Neuronal stem cell (in vitro differentiated cells): ENCODE measurements at regions not wholly inside any gene's neighbourhood (a gene's known extent, or its start where the extent isn't known, plus 50 kb on each side); places are given as distances from the start of the nearest gene placed in this dataset.

Experiments used
- DNase-seq: peaks from one replicate; pipeline ENCODE4 v3.0.0-alpha.2; 2013; ENCODE audit warnings: low spot score
- H2AFZ ChIP-seq: one replicate; pipeline ENCODE4 v1.6.1; 2013; ENCODE audit warnings: mild to moderate bottlenecking, low read length, inconsistent platforms
- H2AK5ac ChIP-seq: 2 replicates; pipeline ENCODE4 v1.6.1; 2013; ENCODE audit warnings: low read depth, mild to moderate bottlenecking, inconsistent platforms, low read length, moderate library complexity, mixed read lengths
- H2BK120ac ChIP-seq: 2 replicates; pipeline ENCODE4 v1.6.1; 2013; ENCODE audit warnings: low read depth, mild to moderate bottlenecking, inconsistent platforms, low read length, moderate library complexity, mixed read lengths
- H2BK12ac ChIP-seq: one replicate; pipeline ENCODE4 v1.6.1; 2013; ENCODE audit warnings: low read length, inconsistent platforms
- H2BK15ac ChIP-seq: 2 replicates; pipeline ENCODE4 v1.6.1; 2013; ENCODE audit warnings: mild to moderate bottlenecking, low read length, inconsistent platforms, mixed read lengths
- H2BK5ac ChIP-seq: one replicate; pipeline ENCODE4 v1.6.1; 2013; ENCODE audit warnings: inconsistent platforms, mild to moderate bottlenecking, low read length, moderate library complexity
- H3K14ac ChIP-seq: one replicate; pipeline ENCODE4 v1.6.1; 2013; ENCODE audit warnings: low read length, inconsistent platforms
- H3K18ac ChIP-seq: 2 replicates; pipeline ENCODE4 v1.6.1; 2013; ENCODE audit warnings: low read length, inconsistent platforms
- H3K23ac ChIP-seq: 2 replicates; pipeline ENCODE4 v1.6.1; 2013; ENCODE audit warnings: low read depth, mild to moderate bottlenecking, mixed read lengths, low read length, inconsistent platforms; ENCODE audit not compliant: poor library complexity
- H3K27ac ChIP-seq: replicated peaks from 3 replicates; pipeline ENCODE4 v1.5.1; 2013; ENCODE audit warnings: low read length, inconsistent platforms
- H3K27me3 ChIP-seq, 3 experiments: 2 replicates each; pipeline ENCODE4 v1.6.1; 2013; ENCODE audit warnings: low read length in 3 of 3, mild to moderate bottlenecking in 2 of 3, inconsistent platforms in 1 of 3, low read depth in 1 of 3, mixed read lengths in 1 of 3, moderate library complexity in 1 of 3; ENCODE audit not compliant: control insufficient read depth in 3 of 3, insufficient read depth in 3 of 3
- H3K36me3 ChIP-seq, 2 donors: replicated peaks in 1 of 2; 2 replicates each; pipeline ENCODE4 v1.6.1; 2013; ENCODE audit warnings: low read length in 2 of 2; ENCODE audit not compliant: control insufficient read depth in 2 of 2, insufficient read depth in 2 of 2
- H3K4ac ChIP-seq: 2 replicates; pipeline ENCODE4 v1.6.1; 2013; ENCODE audit warnings: inconsistent platforms, mild to moderate bottlenecking, low read length, moderate library complexity
- H3K4me1 ChIP-seq, 2 donors: 1 replicate in 1 of 2; 2 replicates in 1 of 2; pipeline ENCODE4 v1.6.1; 2013; ENCODE audit warnings: low read length in 2 of 2, low read depth in 1 of 2; ENCODE audit not compliant: control insufficient read depth in 2 of 2, insufficient read depth in 1 of 2
- H3K4me2 ChIP-seq: one replicate; pipeline ENCODE4 v1.6.1; 2013; ENCODE audit warnings: mild to moderate bottlenecking, low read length, inconsistent platforms; ENCODE audit not compliant: insufficient read depth, poor library complexity, severe bottlenecking
- H3K4me3 ChIP-seq, 2 donors: 2 replicates each; pipeline ENCODE4 v1.5.1; 2013; ENCODE audit warnings: low read length in 2 of 2, mild to moderate bottlenecking in 2 of 2, inconsistent platforms in 1 of 2, moderate library complexity in 1 of 2
- H3K79me1 ChIP-seq: one replicate; pipeline ENCODE4 v1.6.1; 2013; ENCODE audit warnings: low read depth, mild to moderate bottlenecking, inconsistent platforms, low read length, moderate library complexity
- H3K9ac ChIP-seq: one replicate; pipeline ENCODE4 v1.6.1; 2013; ENCODE audit warnings: mild to moderate bottlenecking, low read depth, low read length, inconsistent platforms; ENCODE audit not compliant: poor library complexity
- H3K9me3 ChIP-seq, 2 donors: replicated peaks in 1 of 2; 2 replicates each; pipeline versions ENCODE3 to v1.6.1; 2013; ENCODE audit warnings: low read length in 2 of 2, mild to moderate bottlenecking in 2 of 2, inconsistent platforms in 1 of 2, low read depth in 1 of 2, mixed read lengths in 1 of 2, moderate library complexity in 1 of 2; ENCODE audit not compliant: control insufficient read depth in 2 of 2, insufficient read depth in 1 of 2
- H4K8ac ChIP-seq: one replicate; pipeline ENCODE4 v1.6.1; 2013; ENCODE audit warnings: low read depth, mild to moderate bottlenecking, inconsistent platforms, low read length, moderate library complexity
- H4K91ac ChIP-seq: one replicate; pipeline ENCODE4 v1.6.1; 2013; ENCODE audit warnings: low read length, low read depth, mild to moderate bottlenecking, inconsistent platforms; ENCODE audit not compliant: poor library complexity
- WGBS, 2 donors: extraction: QIAGEN DNeasy Blood & Tissue Kit; methylation state at CpG; one replicate each; pipeline ENCODE4 v1.1.7; 2013; ENCODE audit warnings: missing lambda C conversion rate in 2 of 2, mixed read lengths in 1 of 2; ENCODE audit not compliant: insufficient read length in 2 of 2, insufficient replicate concordance in 1 of 2; ENCODE audit errors: extremely low coverage in 2 of 2; 5-methylcytosine and 5-hydroxymethylcytosine counted together

- Histone ChIP-seq H3K4ac (no peak overlapping the region), H3K27ac (no peak overlapping the region), H2BK15ac (no peak overlapping the region), H3K4me2 (no peak overlapping the region), H2AFZ (no peak overlapping the region), H4K91ac (no peak overlapping the region), H3K4me3 (no peak overlapping the region), H2AK5ac (no peak overlapping the region), H2BK120ac (no peak overlapping the region), H3K9ac (no peak overlapping the region), H3K18ac (no peak overlapping the region), H3K14ac (no peak overlapping the region), H3K27me3 (no peaks in the 10 kb centered on the region), H4K8ac (no peak overlapping the region), H3K9me3 (no peaks in the 10 kb centered on the region), H3K36me3 (no peaks in the 10 kb centered on the region), H2BK12ac (no peak overlapping the region), H3K79me1 (no peaks in the 10 kb centered on the region), H3K23ac (no peak overlapping the region), H2BK5ac (no peak overlapping the region), H3K4me1 (no peaks in the 10 kb centered on the region)
- WGBS, 2 donors, result no CpG with 5 or more reads among the region's 2 CpGs
- DNase-seq, result no peak
Observed at GRCh38 chrX:10783451-10783995, 163.1 kb upstream of the MID1 start.

- H3K27ac ChIP-seq, result no peak overlapping the region
- H3K9ac ChIP-seq, result no peak overlapping the region
- no peak overlapping the region for H3K14ac ChIP-seq
- no peak overlapping the region for H4K8ac ChIP-seq
- no peak overlapping the region for H3K4me3 ChIP-seq
- no peaks in the 10 kb centered on the region for H3K79me1 ChIP-seq
- no peak overlapping the region for H3K4me2 ChIP-seq
- H3K23ac ChIP-seq, result no peak overlapping the region
- H2BK15ac ChIP-seq, result no peak overlapping the region
- no peaks in the 10 kb centered on the region for H3K27me3 ChIP-seq
- no peak overlapping the region for H3K4ac ChIP-seq
- no CpG with 5 or more reads among the region's 4 CpGs for WGBS, 2 donors
- no peak overlapping the region for H2BK12ac ChIP-seq
- H3K9me3 ChIP-seq, result no peaks in the 10 kb centered on the region
- H2AK5ac ChIP-seq, result no peak overlapping the region
- no peak overlapping the region for H2BK120ac ChIP-seq
- H3K18ac ChIP-seq, result no peak overlapping the region
- H2AFZ ChIP-seq, result no peak overlapping the region
- H3K36me3 ChIP-seq, result no peaks in the 10 kb centered on the region
- H4K91ac ChIP-seq, result no peak overlapping the region
- H3K4me1 ChIP-seq, result no peaks in the 10 kb centered on the region
- no peak overlapping the region for H2BK5ac ChIP-seq
- no peak for DNase-seq
Observed at GRCh38 chrX:10787264-10787663, 166.9 kb upstream of the MID1 start.

GRCh38 chrX:10794203-10794630 lies 173.8 kb upstream of the MID1 start:
- Histone ChIP-seq H3K36me3 (no peaks in the 10 kb centered on the region), H3K18ac (no peak overlapping the region), H3K9me3 (no peaks in the 10 kb centered on the region), H2AK5ac (no peak overlapping the region), H3K27me3 (no peaks in the 10 kb centered on the region), H3K4me1 (no peaks in the 10 kb centered on the region), H2BK5ac (no peak overlapping the region), H3K27ac (no peak overlapping the region), H4K91ac (no peak overlapping the region), H3K4me2 (no peak overlapping the region), H3K14ac (no peak overlapping the region), H2AFZ (no peak overlapping the region), H3K79me1 (no peaks in the 10 kb centered on the region), H2BK12ac (no peak overlapping the region), H4K8ac (no peak overlapping the region), H3K4ac (no peak overlapping the region), H3K4me3 (no peak overlapping the region), H3K9ac (no peak overlapping the region), H2BK120ac (no peak overlapping the region), H3K23ac (no peak overlapping the region), H2BK15ac (no peak overlapping the region)
- WGBS, 2 donors, result no CpG with 5 or more reads among the region's 1 CpG
- no peak for DNase-seq

- Histone ChIP-seq H3K23ac (no peak overlapping the region), H4K91ac (no peak overlapping the region), H3K27ac (no peak overlapping the region), H3K9ac (no peak overlapping the region), H3K9me3 (no peaks in the 10 kb centered on the region), H3K14ac (no peak overlapping the region), H3K36me3 (no peaks in the 10 kb centered on the region), H3K4me1 (no peaks in the 10 kb centered on the region), H2AFZ (no peak overlapping the region), H3K4me2 (no peak overlapping the region), H2AK5ac (no peak overlapping the region), H2BK12ac (no peak overlapping the region), H3K4me3 (no peak overlapping the region), H2BK15ac (no peak overlapping the region), H3K18ac (no peak overlapping the region), H2BK5ac (no peak overlapping the region), H2BK120ac (no peak overlapping the region), H4K8ac (no peak overlapping the region), H3K79me1 (no peaks in the 10 kb centered on the region), H3K4ac (no peak overlapping the region), H3K27me3 (no peaks in the 10 kb centered on the region)
- no CpG with 5 or more reads among the region's 1 CpG for whole genome bisulfite sequencing, 2 donors
- DNase-seq, result no peak
Observed at GRCh38 chrX:10795721-10796120, 175.3 kb upstream of the MID1 start.
